T-cell (primary cell): ENCODE measurements at regions not wholly inside any gene's neighbourhood (a gene's known extent, or its start where the extent isn't known, plus 50 kb on each side); places are given as distances from the start of the nearest gene placed in this dataset.
"Not testable (repeated sequence)": the region's sequence is repeated elsewhere in the genome, so short reads cannot be mapped to it uniquely, and the experiment has no call there.

Experiments
- ATAC-seq, 4 experiments: fragments of 200-7000 bp in 3 of 4; fragments of 150-1000 bp in 1 of 4; cut with Tn5 transposase; replicated peaks in 1 of 4; 1 replicate in 3 of 4; 2 replicates in 1 of 4; pipeline ENCODE4 v1.10.0; 2021; ENCODE audit warnings: moderate library complexity in 3 of 4, mild to moderate bottlenecking in 2 of 4, moderate number of reproducible peaks in 1 of 4
- CTCF ChIA-PET, 2 donors: fragments of 300-600 bp; sonication (Branson Sonifier 250); formaldehyde crosslinking; loops; one replicate each; lab custom pipeline; 2022; ENCODE audit warnings: antibody characterized with exemption in 2 of 2; lab: Charles Lee
- POLR2A ChIA-PET, 2 donors: fragments of 300-600 bp; sonication (Branson Sonifier 250); formaldehyde crosslinking; loops; one replicate each; lab custom pipeline; 2022; ENCODE audit warnings: antibody characterized with exemption in 2 of 2; lab: Charles Lee
- DNase-seq, 35 experiments: peaks; one replicate each; pipeline versions ENCODE4 v3.0.0 to v3.0.0-alpha.2; 2013 to 2023
- H3K27ac ChIP-seq: one replicate; pipeline ENCODE4 v1.5.1; 2013; ENCODE audit warnings: low read length
- H3K27me3 ChIP-seq, 2 experiments: replicated peaks in 1 of 2; 1 replicate in 1 of 2; 2 replicates in 1 of 2; pipeline versions ENCODE4 v1.6.1 to v1.7.0; 2013; ENCODE audit warnings: low read length in 1 of 2, mixed read lengths in 1 of 2; ENCODE audit not compliant: control insufficient read depth in 2 of 2, insufficient read depth in 2 of 2; ENCODE audit errors: extremely low read depth in 1 of 2
- H3K36me3 ChIP-seq, 2 donors: 1 replicate in 1 of 2; 2 replicates in 1 of 2; pipeline versions ENCODE4 v1.6.1 to v1.7.0; 2013; ENCODE audit warnings: low read length in 1 of 2; ENCODE audit not compliant: control insufficient read depth in 2 of 2, insufficient read depth in 1 of 2; ENCODE audit errors: extremely low read depth in 1 of 2
- H3K4me1 ChIP-seq, 2 experiments: 1 replicate in 1 of 2; 2 replicates in 1 of 2; pipeline versions ENCODE4 v1.6.1 to v1.7.0; 2013; ENCODE audit warnings: low read length in 2 of 2, mixed read lengths in 1 of 2; ENCODE audit not compliant: insufficient read depth in 2 of 2, control insufficient read depth in 1 of 2; ENCODE audit errors: extremely low read depth in 1 of 2
- H3K4me3 ChIP-seq, 2 donors: 1 replicate in 1 of 2; 2 replicates in 1 of 2; pipeline versions ENCODE4 v1.5.1 to v1.7.0; 2013; ENCODE audit warnings: mild to moderate bottlenecking in 2 of 2, low read length in 1 of 2, moderate library complexity in 1 of 2; ENCODE audit not compliant: control insufficient read depth in 1 of 2; ENCODE audit errors: extremely low read depth in 1 of 2
- H3K9me3 ChIP-seq: 2 replicates; pipeline ENCODE4 v1.7.0; 2013
- H3K27ac Mint-ChIP-seq, 2 donors: one replicate each; pipeline ENCODE4 v1.8.0; 2020 to 2021; ENCODE audit warnings: mild to moderate bottlenecking in 2 of 2, mixed read lengths in 2 of 2
- H3K27me3 Mint-ChIP-seq, 2 donors: one replicate each; pipeline ENCODE4 v1.8.0; 2021 to 2022; ENCODE audit warnings: mixed read lengths in 2 of 2
- H3K36me3 Mint-ChIP-seq: one replicate; pipeline ENCODE4 v1.8.0; 2021; ENCODE audit warnings: mixed read lengths
- H3K4me1 Mint-ChIP-seq, 3 donors: one replicate each; pipeline ENCODE4 v1.8.0; 2020 to 2022; ENCODE audit warnings: mixed read lengths in 3 of 3, mild to moderate bottlenecking in 1 of 3
- H3K4me3 Mint-ChIP-seq, 3 donors: one replicate each; pipeline ENCODE4 v1.8.0; 2020 to 2022; ENCODE audit warnings: mild to moderate bottlenecking in 3 of 3, mixed read lengths in 3 of 3, moderate library complexity in 3 of 3
- H3K9me3 Mint-ChIP-seq, 3 donors: one replicate each; pipeline ENCODE4 v1.8.0; 2020 to 2022; ENCODE audit warnings: mixed read lengths in 3 of 3
- WGBS: methylation state at CpG from one replicate; pipeline ENCODE4 v1.1.5; 2013; ENCODE audit warnings: missing lambda C conversion rate; ENCODE audit not compliant: insufficient coverage; 5-methylcytosine and 5-hydroxymethylcytosine counted together

- Histone ChIP-seq H3K36me3 (no peaks in the 10 kb centered on the region), H3K4me3 (no peak overlapping the region), H3K4me1 (no peaks in the 10 kb centered on the region), H3K9me3 (no peaks in the 10 kb centered on the region), H3K27ac (no peak overlapping the region), H3K27me3 (peaks cover 0 to 2% of the 10 kb centered on the region in 2 experiments)
- Mint-ChIP-seq H3K4me1 (no peaks in the 10 kb centered on the region), H3K4me3 (no peak overlapping the region), H3K9me3 (no peaks in the 10 kb centered on the region), H3K27me3 (peaks cover 0 to 31% of the 10 kb centered on the region in 2 donors), H3K27ac (no peak overlapping the region), H3K36me3 (no peaks in the 10 kb centered on the region)
- ATAC-seq (no peak), DNase-seq (no peak)
- ChIA-PET CTCF (no interaction called here), POLR2A (no interaction called here)
- 81% methylated on average over 15 of the region's 18 CpGs for WGBS
Measured at GRCh38 chr21:13827201-13827600, 217.6 kb downstream of the POTED start.

DNA sequence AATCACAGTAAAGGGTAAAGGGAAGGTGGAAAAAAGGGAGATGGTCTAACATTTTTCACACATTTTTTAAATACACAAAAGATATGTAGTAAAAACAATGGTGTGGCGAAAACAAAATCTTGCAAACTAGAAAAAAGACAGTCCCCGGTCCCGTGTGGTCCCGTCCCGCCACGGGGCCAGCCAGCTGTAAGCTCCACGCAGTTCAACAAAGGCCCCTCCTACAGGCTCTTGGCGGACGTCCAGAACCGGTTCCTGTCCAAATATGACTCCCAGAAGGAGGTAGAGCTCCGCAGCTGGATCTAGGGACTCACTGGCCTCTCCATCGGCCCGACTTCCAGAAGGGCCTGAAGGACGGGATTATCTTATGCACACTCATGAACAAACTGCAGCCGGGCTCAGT lies 216.9 kb downstream of the POTED start:
- H3K27ac Mint-ChIP-seq, H3K27me3 ChIP-seq, H3K9me3 ChIP-seq, CTCF ChIA-PET, ATAC-seq, H3K4me3 ChIP-seq, DNase-seq, H3K4me3 Mint-ChIP-seq, H3K9me3 Mint-ChIP-seq, POLR2A ChIA-PET, H3K36me3 Mint-ChIP-seq, H3K27ac ChIP-seq, H3K4me1 ChIP-seq, H3K4me1 Mint-ChIP-seq, H3K36me3 ChIP-seq: not testable (repeated sequence)
- H3K27me3 Mint-ChIP-seq: peaks cover 0 to 36% of the 10 kb centered on the region in 2 donors
- WGBS: 92% methylated on average over 12 of the region's 15 CpGs

- CTCF ChIA-PET, H3K4me3 ChIP-seq, POLR2A ChIA-PET, H3K9me3 Mint-ChIP-seq, DNase-seq, H3K27me3 ChIP-seq, H3K4me1 Mint-ChIP-seq, H3K27ac ChIP-seq, ATAC-seq, H3K4me3 Mint-ChIP-seq, H3K27ac Mint-ChIP-seq, H3K4me1 ChIP-seq, H3K36me3 ChIP-seq, H3K36me3 Mint-ChIP-seq, H3K9me3 ChIP-seq: not testable (repeated sequence)
- peaks cover 0 to 37% of the 10 kb centered on the region in 2 donors for H3K27me3 Mint-ChIP-seq
- WGBS: no CpG with 5 or more reads among the region's 26 CpGs
Measured at GRCh38 chr21:13825218-13825778, 215.7 kb downstream of the POTED start.

DNA sequence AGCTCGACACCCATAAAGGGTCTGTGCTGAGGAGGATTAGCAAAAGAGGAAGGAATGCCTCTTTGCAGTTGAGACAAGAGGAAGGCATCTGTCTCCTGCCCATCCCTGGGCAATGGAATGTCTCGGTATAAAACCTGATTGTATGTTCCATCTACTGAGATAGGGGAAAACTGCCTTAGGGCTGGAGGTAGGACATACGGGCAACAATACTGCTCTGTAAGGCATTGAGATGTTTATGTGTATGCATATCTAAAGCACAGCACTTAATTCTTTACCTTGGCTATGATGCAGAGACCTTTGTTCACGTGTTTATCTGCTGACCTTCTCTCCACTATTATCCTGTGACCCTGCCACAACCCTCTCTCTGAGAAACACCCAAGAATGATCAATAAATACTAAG lies 210.7 kb downstream of the POTED start:
- H3K27me3 ChIP-seq, H3K4me3 ChIP-seq, POLR2A ChIA-PET, H3K9me3 ChIP-seq, H3K9me3 Mint-ChIP-seq, H3K27ac ChIP-seq, DNase-seq, H3K4me3 Mint-ChIP-seq, H3K36me3 ChIP-seq, ATAC-seq, H3K4me1 Mint-ChIP-seq, H3K27ac Mint-ChIP-seq, CTCF ChIA-PET, H3K4me1 ChIP-seq, H3K36me3 Mint-ChIP-seq: not testable (repeated sequence)
- no CpG with 5 or more reads among the region's 4 CpGs for WGBS
- H3K27me3 Mint-ChIP-seq: peaks cover 0 to 17% of the 10 kb centered on the region in 2 donors

GRCh38 chr21:13812191-13812590 lies 202.6 kb downstream of the POTED start:
- H3K4me1 ChIP-seq, H3K9me3 ChIP-seq, H3K4me1 Mint-ChIP-seq, H3K27ac ChIP-seq, H3K9me3 Mint-ChIP-seq, H3K27me3 Mint-ChIP-seq, H3K36me3 ChIP-seq, POLR2A ChIA-PET, CTCF ChIA-PET, DNase-seq, H3K27ac Mint-ChIP-seq, H3K4me3 ChIP-seq, ATAC-seq, H3K36me3 Mint-ChIP-seq, H3K27me3 ChIP-seq, H3K4me3 Mint-ChIP-seq: not testable (repeated sequence)
- WGBS: 82% methylated on average over 1 of the region's 2 CpGs

- H3K36me3 Mint-ChIP-seq, H3K4me1 ChIP-seq, H3K4me3 Mint-ChIP-seq, DNase-seq, H3K9me3 Mint-ChIP-seq, H3K27me3 Mint-ChIP-seq, POLR2A ChIA-PET, H3K27me3 ChIP-seq, CTCF ChIA-PET, ATAC-seq, H3K27ac ChIP-seq, H3K4me3 ChIP-seq, H3K27ac Mint-ChIP-seq, H3K4me1 Mint-ChIP-seq, H3K36me3 ChIP-seq, H3K9me3 ChIP-seq: not testable (repeated sequence)
Measured at GRCh38 chr21:13810559-13810958, 201.0 kb downstream of the POTED start.

- POLR2A ChIA-PET, ATAC-seq: not testable (repeated sequence)
Measured at GRCh38 chr21:13806444-13806843, 196.9 kb downstream of the POTED start.

More at GRCh38 chr21:13806444-13806843, 196.9 kb downstream of the POTED start:
- H3K36me3 Mint-ChIP-seq, H3K9me3 Mint-ChIP-seq, H3K4me1 Mint-ChIP-seq, H3K4me1 ChIP-seq, H3K27me3 ChIP-seq, H3K27me3 Mint-ChIP-seq, H3K4me3 ChIP-seq, H3K27ac Mint-ChIP-seq, DNase-seq, CTCF ChIA-PET, H3K9me3 ChIP-seq, H3K36me3 ChIP-seq, H3K27ac ChIP-seq, H3K4me3 Mint-ChIP-seq: not testable (repeated sequence)
- no CpG with 5 or more reads among the region's 7 CpGs for WGBS
